GM12878 (cell line): ENCODE measurements at regions not wholly inside any gene's neighbourhood (a gene's known extent, or its start where the extent isn't known, plus 50 kb on each side); places are given as distances from the start of the nearest gene placed in this dataset.

Experiments
- ATAC-seq: fragments of 200-7000 bp; cut with Tn5 transposase; 3 replicates; pipeline ENCODE4 v1.9.1; 2020; ENCODE audit warnings: mild to moderate bottlenecking, moderate library complexity
- BruUV-seq: library from RNA; stranded (reverse); fragments of 400-500 nt; replicated peaks from 2 replicates; lab custom pipeline; 2021; lab: Mats Ljungman, UMichigan
- CTCF ChIA-PET: fragments of 300-600 bp; sonication (Branson Sonifier 250); formaldehyde crosslinking; extraction: SDS; loops from one replicate; lab custom pipeline; 2021; ENCODE audit warnings: inconsistent platforms; lab: Yijun Ruan, JAX
- POLR2A ChIA-PET: fragments of 350-600 bp; formaldehyde crosslinking; extraction: SDS; loops from one replicate; lab custom pipeline; 2021; ENCODE audit warnings: inconsistent platforms; lab: Charles Lee
- RAD21 ChIA-PET: fragments of 300-600 bp; sonication (Branson Sonifier 250); formaldehyde crosslinking; loops from one replicate; lab custom pipeline; 2023; ENCODE audit warnings: antibody characterized with exemption; ENCODE audit not compliant: unreplicated experiment; lab: Charles Lee
- SMC1A ChIA-PET: fragments of 300-600 bp; sonication (Branson Sonifier 250); formaldehyde crosslinking; loops from one replicate; lab custom pipeline; 2023; ENCODE audit not compliant: unreplicated experiment, uncharacterized antibody; lab: Charles Lee
- DNase-seq: peaks from one replicate; pipeline ENCODE4 v3.0.0-alpha.2; 2011; ENCODE audit warnings: low read depth, low spot score
- FAIRE-seq: peaks from 3 replicates; lab custom pipeline; 2011; peaks lifted over from hg19 to GRCh38; lab: Jason Lieb, UNC
- H2AFZ ChIP-seq: 2 replicates; pipeline ENCODE4 v1.6.0; 2011; ENCODE audit warnings: low read depth, low read length, control low read depth; ENCODE audit not compliant: control insufficient read depth
- H3K27ac ChIP-seq: 2 replicates; pipeline ENCODE4 v1.5.1; 2011; ENCODE audit warnings: control low read depth; ENCODE audit not compliant: control insufficient read depth, insufficient read depth
- H3K27me3 ChIP-seq, 2 experiments: replicated peaks in 1 of 2; 2 replicates each; pipeline versions ENCODE4 v1.6.0 to v1.6.1; 2011; ENCODE audit warnings: low read length in 1 of 2; ENCODE audit not compliant: control insufficient read depth in 2 of 2, insufficient read depth in 2 of 2
- H3K36me3 ChIP-seq, 2 experiments: 2 replicates each; pipeline ENCODE4 v1.5.1; 2011; ENCODE audit warnings: low read length in 1 of 2; ENCODE audit not compliant: control insufficient read depth in 2 of 2, insufficient read depth in 2 of 2
- H3K4me1 ChIP-seq: 2 replicates; pipeline ENCODE4 v1.6.1; 2011; ENCODE audit warnings: mild to moderate bottlenecking, low read length, moderate library complexity, mixed read lengths; ENCODE audit not compliant: control insufficient read depth, insufficient read depth
- H3K4me2 ChIP-seq: 2 replicates; pipeline ENCODE4 v1.6.0; 2011; ENCODE audit warnings: control low read depth; ENCODE audit not compliant: control insufficient read depth, insufficient read depth
- H3K4me3 ChIP-seq: fragments of 200-600 bp; sonication (generic); 2 replicates; pipeline ENCODE4 v1.5.1; 2016
- H3K79me2 ChIP-seq: 2 replicates; pipeline ENCODE4 v1.6.0; 2011; ENCODE audit warnings: low read length; ENCODE audit not compliant: control insufficient read depth, insufficient read depth
- H3K9ac ChIP-seq: 2 replicates; pipeline ENCODE4 v1.8.0; 2011; ENCODE audit warnings: low read length, control low read depth, mixed read lengths; ENCODE audit not compliant: control insufficient read depth, insufficient read depth
- H3K9me3 ChIP-seq: replicated peaks from 3 replicates; pipeline ENCODE4 v1.5.1; 2011; ENCODE audit warnings: mild to moderate bottlenecking, low read length; ENCODE audit not compliant: control insufficient read depth, insufficient read depth
- H4K20me1 ChIP-seq: 2 replicates; pipeline ENCODE4 v1.6.0; 2011; ENCODE audit not compliant: control insufficient read depth, insufficient read depth
- FOXM1 ChIP-seq: IDR thresholded peaks from 2 replicates; pipeline ENCODE4 v1.6.1; 2012; ENCODE audit warnings: low read depth, mild to moderate bottlenecking, inconsistent platforms, low read length, moderate library complexity
- JUND ChIP-seq: IDR thresholded peaks from 2 replicates; pipeline ENCODE4 v1.6.1; 2012; ENCODE audit warnings: low read depth, mild to moderate bottlenecking, low read length, improper control_type of control experiment, moderate library complexity
- MXI1 ChIP-seq: fragments of 150-350 bp; IDR thresholded peaks from 2 replicates; pipeline ENCODE4 v1.6.1; 2011; ENCODE audit warnings: low read depth, mild to moderate bottlenecking, inconsistent platforms, low read length, improper control_type of control experiment
- MYC ChIP-seq: IDR thresholded peaks from 2 replicates; pipeline ENCODE4 v1.6.1; 2011; ENCODE audit warnings: mild to moderate bottlenecking, low read length, moderate library complexity, inconsistent platforms; ENCODE audit not compliant: insufficient read depth, insufficient replicate concordance, insufficient read length, severe bottlenecking
- WGBS: methylation state at CpG from one replicate; pipeline ENCODE4 v1.1.6; 2016; ENCODE audit warnings: low lambda C conversion rate; ENCODE audit not compliant: insufficient replicate concordance, insufficient coverage; ENCODE audit errors: missing lambda C conversion rate; 5-methylcytosine and 5-hydroxymethylcytosine counted together
- in situ Hi-C: fragments of 300-500 bp; cut with MboI; formaldehyde crosslinking; loops from 9 replicates; pipeline ENCODE4 v1.14.3; 2018; ENCODE audit warnings: mixed read lengths
- intact Hi-C: fragments of 100-400 bp; cut with micrococcal nuclease; formaldehyde crosslinking; loops from one replicate; pipeline ENCODE4 v1.14.2; 2022; ENCODE audit not compliant: unreplicated experiment
- TF ChIP-seq, protein P1 (sequence below): IDR thresholded peaks from 2 replicates; pipeline ENCODE4 v1.6.1; 2012; ENCODE audit warnings: low read length, inconsistent platforms
- TF ChIP-seq, protein P2 (sequence below): IDR thresholded peaks from 2 replicates; pipeline ENCODE4 v1.6.1; 2012; ENCODE audit warnings: low read depth, low read length, improper control_type of control experiment
- TF ChIP-seq, protein P3 (sequence below): fragments of 450-650 bp; IDR thresholded peaks from 2 replicates; pipeline ENCODE4 v1.6.1; 2017; ENCODE audit warnings: mild to moderate bottlenecking

DNA sequence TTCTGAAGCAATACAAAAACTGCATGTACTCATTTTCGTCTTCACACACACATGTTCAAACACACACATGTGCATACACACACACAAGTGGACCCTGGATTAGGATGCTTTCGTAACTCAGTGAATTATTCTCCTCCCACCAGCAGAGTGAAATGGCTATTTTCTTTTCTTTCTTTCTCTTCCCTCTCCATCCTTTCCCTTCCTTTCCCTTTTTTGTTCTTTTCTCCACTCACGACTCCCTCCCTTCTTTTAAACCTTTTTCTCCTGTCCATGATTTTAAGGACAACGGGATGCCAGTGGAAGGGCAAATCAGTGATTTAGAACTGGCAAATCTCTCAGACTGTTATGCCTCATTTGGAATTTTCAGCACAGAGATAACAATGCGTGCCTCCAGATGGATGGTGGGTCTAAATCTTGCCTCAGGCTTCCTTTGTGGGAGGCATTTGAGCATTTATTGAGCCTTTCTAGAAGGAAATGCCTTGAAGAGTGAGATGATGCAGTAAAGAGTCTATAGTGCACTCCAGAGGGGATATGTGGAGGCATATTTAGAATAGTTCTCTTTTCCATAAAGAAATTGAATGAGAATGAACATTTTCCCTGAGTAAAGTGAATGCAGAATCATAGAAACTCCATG lies 130.4 kb upstream of the SLC7A14 start:
- POLR2A ChIA-PET = no interaction called here
- no peaks in the 10 kb centered on the region for H3K79me2 ChIP-seq
- H3K27me3 ChIP-seq = no peaks in the 10 kb centered on the region; a peak in 1 of 4 replicates
- 5% methylated on average over 5 of the region's 5 CpGs for WGBS
- no peaks in the 10 kb centered on the region for H4K20me1 ChIP-seq
- H2AFZ ChIP-seq = no peak overlapping the region
- intact Hi-C loops = no loop called here
- no peak overlapping the region for H3K9ac ChIP-seq
- RAD21 ChIA-PET = no interaction called here
- no peaks in the 10 kb centered on the region for H3K4me1 ChIP-seq
- H3K9me3 ChIP-seq = no peaks in the 10 kb centered on the region
- in situ Hi-C loops = no loop called here
- no peak for FAIRE-seq
- H3K4me2 ChIP-seq = no peak overlapping the region
- CTCF ChIA-PET = no interaction called here
- no peak for DNase-seq
- no peak for TF ChIP-seq FOXM1
- TF ChIP-seq, protein P1, sequence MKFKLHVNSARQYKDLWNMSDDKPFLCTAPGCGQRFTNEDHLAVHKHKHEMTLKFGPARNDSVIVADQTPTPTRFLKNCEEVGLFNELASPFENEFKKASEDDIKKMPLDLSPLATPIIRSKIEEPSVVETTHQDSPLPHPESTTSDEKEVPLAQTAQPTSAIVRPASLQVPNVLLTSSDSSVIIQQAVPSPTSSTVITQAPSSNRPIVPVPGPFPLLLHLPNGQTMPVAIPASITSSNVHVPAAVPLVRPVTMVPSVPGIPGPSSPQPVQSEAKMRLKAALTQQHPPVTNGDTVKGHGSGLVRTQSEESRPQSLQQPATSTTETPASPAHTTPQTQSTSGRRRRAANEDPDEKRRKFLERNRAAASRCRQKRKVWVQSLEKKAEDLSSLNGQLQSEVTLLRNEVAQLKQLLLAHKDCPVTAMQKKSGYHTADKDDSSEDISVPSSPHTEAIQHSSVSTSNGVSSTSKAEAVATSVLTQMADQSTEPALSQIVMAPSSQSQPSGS = no peak
- H3K27ac ChIP-seq = no peak overlapping the region
- no peak overlapping the region for H3K4me3 ChIP-seq
- no TSS peak for BruUV-seq
- no peak for ATAC-seq
- SMC1A ChIA-PET = no interaction called here
- no peaks in the 10 kb centered on the region for H3K36me3 ChIP-seq

DNA sequence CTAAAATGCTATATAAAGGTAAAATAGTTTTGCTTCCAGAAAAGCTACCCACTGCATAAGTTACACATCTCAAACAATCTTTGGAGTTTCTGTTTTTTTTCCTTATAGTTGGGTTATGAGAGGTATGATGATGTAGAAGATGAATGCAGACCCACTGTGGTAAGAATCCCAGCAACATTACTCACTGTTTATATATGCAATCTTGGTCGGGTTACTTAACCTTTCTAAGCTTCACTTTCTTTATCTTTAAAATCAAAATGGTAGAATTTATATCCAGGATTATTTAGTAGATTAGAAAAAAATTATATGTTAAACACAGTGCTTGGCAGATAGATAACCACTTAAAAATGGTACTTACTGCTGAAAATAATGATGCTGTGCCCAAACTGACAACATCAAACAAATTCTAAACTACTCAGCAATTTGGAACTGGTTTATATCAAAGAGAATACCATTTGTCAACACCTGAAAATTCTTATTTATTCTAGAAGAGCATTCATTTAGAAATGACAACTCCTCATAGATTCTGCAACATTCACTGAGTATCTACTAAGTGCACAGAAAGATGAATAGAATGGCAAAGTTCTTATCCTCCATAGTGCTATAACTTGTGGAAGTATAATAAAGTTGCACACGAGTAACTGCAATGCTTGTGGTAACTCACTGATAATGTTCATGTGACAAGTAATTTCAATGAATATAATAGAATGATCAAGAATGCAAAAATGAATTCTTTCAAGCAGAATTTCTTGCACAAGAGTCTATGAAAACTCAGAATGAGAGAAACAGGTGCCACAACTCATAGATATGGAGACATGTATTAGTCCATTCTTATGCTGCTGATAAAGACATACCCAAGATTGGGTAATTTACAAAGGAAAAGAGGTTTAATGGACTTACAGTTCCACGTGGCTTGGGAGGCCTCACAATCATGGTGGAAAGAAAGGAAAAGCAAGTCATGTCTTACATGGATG lies 129.0 kb upstream of the SLC7A14 start:
- ChIA-PET RAD21 (no interaction called here), SMC1A (interaction anchor here (0.7 kb wide), 1 partner anchor 9 kb away, joined by 4 read pairs; no protein-coding TSS in a partner anchor), CTCF (interaction anchor here (1.0 kb wide), 1 partner anchor 10 kb away, joined by 4 read pairs; no protein-coding TSS in a partner anchor), POLR2A (no interaction called here)
- H3K79me2 ChIP-seq = no peaks in the 10 kb centered on the region
- no peak overlapping the region for H2AFZ ChIP-seq
- WGBS = 0% methylated on average over 3 of the region's 3 CpGs
- no peak overlapping the region for H3K4me2 ChIP-seq
- in situ Hi-C loops (no loop called here), intact Hi-C loops (no loop called here)
- H3K9ac ChIP-seq = no peak overlapping the region
- no peak overlapping the region for H3K27ac ChIP-seq
- no peaks in the 10 kb centered on the region for H3K36me3 ChIP-seq
- H3K4me3 ChIP-seq = no peak overlapping the region
- H4K20me1 ChIP-seq = no peaks in the 10 kb centered on the region
- no peaks in the 10 kb centered on the region; a peak in 1 of 4 replicates for H3K27me3 ChIP-seq
- no peaks in the 10 kb centered on the region for H3K4me1 ChIP-seq
- no peak for FAIRE-seq
- no TSS peak for BruUV-seq
- no peak for DNase-seq
- H3K9me3 ChIP-seq = peaks cover 2% of the 10 kb centered on the region; the same call in 1 of the 3 replicates
- ATAC-seq = no peak
- TF ChIP-seq MXI1 (no peak), JUND (no peak), MYC (no peak)
- TF ChIP-seq, protein P2, sequence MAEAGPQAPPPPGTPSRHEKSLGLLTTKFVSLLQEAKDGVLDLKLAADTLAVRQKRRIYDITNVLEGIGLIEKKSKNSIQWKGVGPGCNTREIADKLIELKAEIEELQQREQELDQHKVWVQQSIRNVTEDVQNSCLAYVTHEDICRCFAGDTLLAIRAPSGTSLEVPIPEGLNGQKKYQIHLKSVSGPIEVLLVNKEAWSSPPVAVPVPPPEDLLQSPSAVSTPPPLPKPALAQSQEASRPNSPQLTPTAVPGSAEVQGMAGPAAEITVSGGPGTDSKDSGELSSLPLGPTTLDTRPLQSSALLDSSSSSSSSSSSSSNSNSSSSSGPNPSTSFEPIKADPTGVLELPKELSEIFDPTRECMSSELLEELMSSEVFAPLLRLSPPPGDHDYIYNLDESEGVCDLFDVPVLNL = no peak
- TF ChIP-seq, protein P3, sequence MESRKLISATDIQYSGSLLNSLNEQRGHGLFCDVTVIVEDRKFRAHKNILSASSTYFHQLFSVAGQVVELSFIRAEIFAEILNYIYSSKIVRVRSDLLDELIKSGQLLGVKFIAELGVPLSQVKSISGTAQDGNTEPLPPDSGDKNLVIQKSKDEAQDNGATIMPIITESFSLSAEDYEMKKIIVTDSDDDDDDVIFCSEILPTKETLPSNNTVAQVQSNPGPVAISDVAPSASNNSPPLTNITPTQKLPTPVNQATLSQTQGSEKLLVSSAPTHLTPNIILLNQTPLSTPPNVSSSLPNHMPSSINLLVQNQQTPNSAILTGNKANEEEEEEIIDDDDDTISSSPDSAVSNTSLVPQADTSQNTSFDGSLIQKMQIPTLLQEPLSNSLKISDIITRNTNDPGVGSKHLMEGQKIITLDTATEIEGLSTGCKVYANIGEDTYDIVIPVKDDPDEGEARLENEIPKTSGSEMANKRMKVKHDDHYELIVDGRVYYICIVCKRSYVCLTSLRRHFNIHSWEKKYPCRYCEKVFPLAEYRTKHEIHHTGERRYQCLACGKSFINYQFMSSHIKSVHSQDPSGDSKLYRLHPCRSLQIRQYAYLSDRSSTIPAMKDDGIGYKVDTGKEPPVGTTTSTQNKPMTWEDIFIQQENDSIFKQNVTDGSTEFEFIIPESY = no peak
